ENCODE measurements at regions not wholly inside any gene's neighbourhood (a gene's known extent, or its start where the extent isn't known, plus 50 kb on each side); places are given as distances from the start of the nearest gene placed in this dataset.
"Not testable (repeated sequence)": the region's sequence is repeated elsewhere in the genome, so short reads cannot be mapped to it uniquely, and the experiment has no call there.

GRCh38 chr16:75820672-75821071 is 94.4 kb upstream of the CPHXL start:
- no peak for TF ChIP-seq CTCF (IDR thresholded peaks at IDR 0.05)
- H3K27me3 ChIP-seq, result no peaks in the 10 kb centered on the region
- H3K4me3 ChIP-seq, result no peak overlapping the region
- H3K4me1 ChIP-seq, result no peaks in the 10 kb centered on the region
- DNase-seq (ENCODE audit: low spot score), result no peak
- H3K9me3 ChIP-seq, result no peaks in the 10 kb centered on the region
- H3K36me3 ChIP-seq, result no peaks in the 10 kb centered on the region
- no peak overlapping the region for H3K27ac ChIP-seq

GRCh38 chr16:75821117-75821516 is 94.8 kb upstream of the CPHXL start:
- Histone ChIP-seq H3K4me3 (no peak overlapping the region), H3K9me3 (no peaks in the 10 kb centered on the region), H3K4me1 (no peaks in the 10 kb centered on the region), H3K36me3 (no peaks in the 10 kb centered on the region), H3K27ac (no peak overlapping the region), H3K27me3 (no peaks in the 10 kb centered on the region)
- no peak for DNase-seq (ENCODE audit: low spot score)
- no peak for TF ChIP-seq CTCF (IDR thresholded peaks at IDR 0.05)

GRCh38 chr16:75825750-75826149 is 99.5 kb upstream of the CPHXL start:
- not testable (repeated sequence) for H3K27ac ChIP-seq; H3K9me3 ChIP-seq; H3K4me3 ChIP-seq; DNase-seq (ENCODE audit: low spot score); H3K36me3 ChIP-seq; H3K4me1 ChIP-seq; H3K27me3 ChIP-seq

GRCh38 chr16:75827372-75828038 is 101.2 kb upstream of the CPHXL start:
- not testable (repeated sequence) for H3K9me3 ChIP-seq; H3K36me3 ChIP-seq; H3K4me3 ChIP-seq; H3K4me1 ChIP-seq; H3K27ac ChIP-seq; H3K27me3 ChIP-seq; DNase-seq (ENCODE audit: low spot score)

GRCh38 chr16:75833385-75833784 is 107.1 kb upstream of the CPHXL start:
- H3K27me3 ChIP-seq; H3K36me3 ChIP-seq; H3K4me3 ChIP-seq; H3K27ac ChIP-seq; H3K4me1 ChIP-seq; H3K9me3 ChIP-seq; DNase-seq (ENCODE audit: low spot score): not testable (repeated sequence)

GRCh38 chr16:75836347-75837010 is 110.2 kb upstream of the CPHXL start:
- no peaks in the 10 kb centered on the region for H3K9me3 ChIP-seq
- DNase-seq (ENCODE audit: low spot score), result no peak
- no peak overlapping the region for H3K27ac ChIP-seq
- no peak for TF ChIP-seq CTCF (IDR thresholded peaks at IDR 0.05)
- no peaks in the 10 kb centered on the region for H3K4me1 ChIP-seq
- H3K27me3 ChIP-seq, result no peaks in the 10 kb centered on the region
- H3K4me3 ChIP-seq, result no peak overlapping the region
- no peaks in the 10 kb centered on the region for H3K36me3 ChIP-seq

GRCh38 chr16:75837264-75837663 is 111.0 kb upstream of the CPHXL start:
- Histone ChIP-seq H3K4me1 (no peaks in the 10 kb centered on the region), H3K4me3 (no peak overlapping the region), H3K9me3 (no peaks in the 10 kb centered on the region), H3K27ac (no peak overlapping the region), H3K36me3 (no peaks in the 10 kb centered on the region), H3K27me3 (no peaks in the 10 kb centered on the region)
- no peak for TF ChIP-seq CTCF (IDR thresholded peaks at IDR 0.05)
- DNase-seq (ENCODE audit: low spot score), result no peak
